ENCODE measurements at regions not wholly inside any gene's neighbourhood (a gene's known extent, or its start where the extent isn't known, plus 50 kb on each side); places are given as distances from the start of the nearest gene placed in this dataset.

DNA sequence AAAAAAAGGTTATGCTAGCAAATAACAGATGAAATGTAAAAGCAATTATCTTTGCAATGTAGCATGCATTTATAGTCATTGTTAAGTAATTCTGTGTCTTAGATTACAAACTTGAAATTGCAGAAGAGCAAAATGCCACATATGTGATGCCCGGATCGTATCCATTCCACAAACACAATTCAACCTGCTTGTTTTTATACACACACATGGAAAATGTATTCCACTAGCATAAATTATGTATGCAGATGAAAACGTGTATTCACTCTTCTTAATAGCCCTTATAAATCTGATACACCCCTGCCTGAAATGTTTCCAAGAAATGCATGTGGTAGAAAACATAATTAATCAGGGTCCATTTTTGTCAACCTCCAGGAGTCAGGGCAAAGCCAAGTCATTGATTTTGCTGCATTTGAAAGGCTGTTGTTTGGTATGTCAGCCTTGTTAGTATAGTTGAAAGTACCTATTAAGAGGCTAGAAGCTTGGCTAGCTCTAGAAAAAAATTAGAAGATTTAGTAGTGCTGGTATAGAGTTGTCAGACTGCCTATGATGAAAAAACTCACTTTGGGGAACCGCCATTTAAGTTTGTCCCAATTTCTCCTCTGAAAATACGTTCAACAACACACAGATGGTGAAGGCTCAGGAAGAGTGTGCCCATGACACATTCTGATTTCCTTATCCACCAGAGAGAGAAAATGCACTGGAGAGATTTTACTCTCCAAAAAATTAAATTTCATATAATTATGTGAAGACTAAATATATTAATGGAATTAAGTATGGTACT lies 69.2 kb upstream of the TMC3 start:
- H3K36me3 ChIP-seq (ENCODE audit: control insufficient read depth, insufficient read depth, low read length, severe bottlenecking), result no peaks in the 10 kb centered on the region
- no peak overlapping the region for H3K9ac ChIP-seq (ENCODE audit: low read length)
- H3K4me1 ChIP-seq (ENCODE audit: control insufficient read depth, insufficient read depth, low read length), result no peaks in the 10 kb centered on the region
- no peak overlapping the region for H3K4me3 ChIP-seq (ENCODE audit: low read length)
- H3K27me3 ChIP-seq (replicated peaks; ENCODE audit: control insufficient read depth, insufficient read depth, low read length), result peaks cover 3% of the 10 kb centered on the region
- H3K9me3 ChIP-seq (ENCODE audit: control insufficient read depth, low read length), result peaks cover 11% of the 10 kb centered on the region
- no peak for DNase-seq (ENCODE audit: low read depth)

DNA sequence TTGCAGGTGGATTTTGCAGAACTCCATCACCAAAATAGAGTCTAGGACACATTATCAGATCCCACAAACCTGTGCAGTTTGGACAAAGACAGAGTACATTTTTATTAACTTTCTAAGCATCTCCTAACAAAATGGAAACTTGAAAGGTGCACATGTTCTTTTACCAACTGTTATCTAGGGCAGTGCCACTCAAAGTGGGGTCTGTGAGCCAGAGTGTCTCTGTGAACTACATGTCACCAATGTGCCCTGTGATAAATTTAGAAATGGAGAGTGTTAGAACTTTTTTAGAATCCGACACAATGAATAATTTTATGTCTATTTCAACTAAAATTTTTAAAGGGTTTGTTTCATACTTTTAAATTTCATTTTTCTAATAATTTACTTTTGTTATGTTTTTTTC lies 68.4 kb upstream of the TMC3 start:
- no peaks in the 10 kb centered on the region for H3K4me1 ChIP-seq (ENCODE audit: control insufficient read depth, insufficient read depth, low read length)
- H3K36me3 ChIP-seq (ENCODE audit: control insufficient read depth, insufficient read depth, low read length, severe bottlenecking), result no peaks in the 10 kb centered on the region
- H3K4me3 ChIP-seq (ENCODE audit: low read length), result no peak overlapping the region
- peaks cover 11% of the 10 kb centered on the region for H3K9me3 ChIP-seq (ENCODE audit: control insufficient read depth, low read length)
- DNase-seq (ENCODE audit: low read depth), result no peak
- H3K9ac ChIP-seq (ENCODE audit: low read length), result no peak overlapping the region
- peaks cover 3% of the 10 kb centered on the region for H3K27me3 ChIP-seq (replicated peaks; ENCODE audit: control insufficient read depth, insufficient read depth, low read length)

DNA sequence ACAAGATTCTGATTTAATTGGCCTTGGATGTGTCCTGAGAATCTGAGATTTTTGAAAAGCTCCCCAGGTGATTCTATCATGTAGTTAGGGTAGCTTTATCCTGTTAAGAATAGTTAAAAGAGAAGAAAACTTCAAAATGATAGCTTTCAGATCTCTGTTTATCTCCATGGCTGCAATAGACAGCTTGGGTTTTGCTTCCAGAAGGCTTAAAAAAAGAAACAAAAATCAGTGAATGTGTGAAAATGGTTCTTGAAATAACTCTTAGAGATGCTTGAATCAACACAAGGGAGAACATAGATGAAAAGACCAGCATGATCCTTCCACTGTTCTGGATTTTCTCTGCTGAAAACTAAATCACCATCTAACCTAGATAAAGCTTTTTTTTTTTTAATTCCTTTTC lies 60.8 kb upstream of the TMC3 start:
- peaks cover 15% of the 10 kb centered on the region for H3K27me3 ChIP-seq (replicated peaks; ENCODE audit: control insufficient read depth, insufficient read depth, low read length)
- DNase-seq (ENCODE audit: low read depth), result no peak
- H3K9me3 ChIP-seq (ENCODE audit: control insufficient read depth, low read length), result peaks cover 1% of the 10 kb centered on the region
- no peaks in the 10 kb centered on the region for H3K4me1 ChIP-seq (ENCODE audit: control insufficient read depth, insufficient read depth, low read length)
- no peak overlapping the region for H3K4me3 ChIP-seq (ENCODE audit: low read length)
- no peak overlapping the region for H3K9ac ChIP-seq (ENCODE audit: low read length)
- H3K36me3 ChIP-seq (ENCODE audit: control insufficient read depth, insufficient read depth, low read length, severe bottlenecking), result no peaks in the 10 kb centered on the region

DNA sequence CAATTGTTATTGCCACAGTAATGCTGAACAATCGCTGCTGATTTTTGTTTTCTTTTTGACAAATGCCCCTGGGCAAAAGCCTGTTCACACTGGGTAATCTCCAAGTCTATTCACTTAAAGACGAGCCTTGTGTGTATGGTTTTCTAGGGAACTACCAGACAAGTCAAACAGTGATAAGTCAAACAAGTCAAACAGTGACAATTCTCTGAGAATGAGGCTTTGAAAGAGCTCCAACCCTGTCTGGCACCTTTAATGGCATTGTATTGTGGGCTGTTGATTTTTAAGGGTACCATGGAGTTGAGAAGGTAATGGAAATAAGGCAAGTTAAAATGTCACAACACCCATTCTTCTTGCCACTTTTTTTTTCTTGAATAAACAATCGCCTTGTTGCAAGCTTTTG lies 59.4 kb upstream of the TMC3 start:
- DNase-seq (ENCODE audit: low read depth), result no peak
- H3K27me3 ChIP-seq (replicated peaks; ENCODE audit: control insufficient read depth, insufficient read depth, low read length), result peaks cover 12% of the 10 kb centered on the region
- H3K9ac ChIP-seq (ENCODE audit: low read length), result no peak overlapping the region
- no peak overlapping the region for H3K4me3 ChIP-seq (ENCODE audit: low read length)
- no peaks in the 10 kb centered on the region for H3K36me3 ChIP-seq (ENCODE audit: control insufficient read depth, insufficient read depth, low read length, severe bottlenecking)
- H3K9me3 ChIP-seq (ENCODE audit: control insufficient read depth, low read length), result peaks cover 2% of the 10 kb centered on the region
- H3K4me1 ChIP-seq (ENCODE audit: control insufficient read depth, insufficient read depth, low read length), result no peaks in the 10 kb centered on the region

DNA sequence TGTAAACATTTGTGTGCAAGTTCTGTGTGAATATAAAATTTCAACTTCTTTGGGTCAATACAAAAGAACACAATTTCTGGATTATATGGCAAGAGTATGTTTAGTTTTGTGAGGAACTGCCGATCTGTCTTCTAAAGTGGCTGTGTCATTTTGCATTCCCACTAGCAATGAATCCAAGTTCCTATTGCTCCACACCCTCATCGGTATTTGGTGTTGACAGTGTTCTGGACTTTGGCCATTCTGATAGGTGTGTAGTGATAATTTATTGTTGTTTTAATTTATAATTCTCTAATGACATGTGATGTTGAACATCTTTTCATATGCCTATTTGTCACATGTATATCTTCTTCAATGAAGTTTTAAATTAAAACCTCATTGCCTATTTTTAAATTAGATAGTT lies 58.2 kb upstream of the TMC3 start:
- Histone ChIP-seq H3K4me3 (ENCODE audit: low read length) (no peak overlapping the region), H3K4me1 (ENCODE audit: control insufficient read depth, insufficient read depth, low read length) (no peaks in the 10 kb centered on the region), H3K9me3 (ENCODE audit: control insufficient read depth, low read length) (peaks cover 2% of the 10 kb centered on the region), H3K36me3 (ENCODE audit: control insufficient read depth, insufficient read depth, low read length, severe bottlenecking) (no peaks in the 10 kb centered on the region), H3K27me3 (replicated peaks; ENCODE audit: control insufficient read depth, insufficient read depth, low read length) (peaks cover 12% of the 10 kb centered on the region), H3K9ac (ENCODE audit: low read length) (no peak overlapping the region)
- DNase-seq (ENCODE audit: low read depth), result no peak

DNA sequence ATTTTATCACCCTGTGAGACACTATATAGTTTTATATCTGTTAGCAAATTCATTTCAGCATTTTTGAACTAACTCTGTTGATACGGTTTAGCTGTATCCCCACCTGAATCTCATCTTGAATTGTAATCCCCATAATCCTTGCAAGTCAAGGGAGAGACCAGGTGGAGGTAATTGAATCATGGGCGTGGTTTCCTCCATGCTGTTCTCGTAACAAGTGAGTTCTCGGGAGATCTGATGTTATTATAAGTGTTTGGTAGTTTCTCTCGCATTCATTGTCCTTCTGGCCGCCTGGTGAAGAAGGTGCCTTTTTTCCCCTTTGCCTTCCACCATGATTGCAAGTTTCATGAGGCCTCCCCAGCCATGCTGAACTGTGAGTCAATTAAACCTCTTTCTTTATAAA lies 53.2 kb upstream of the TMC3 start:
- H3K4me3 ChIP-seq (ENCODE audit: low read length), result no peak overlapping the region
- H3K36me3 ChIP-seq (ENCODE audit: control insufficient read depth, insufficient read depth, low read length, severe bottlenecking), result no peaks in the 10 kb centered on the region
- H3K9ac ChIP-seq (ENCODE audit: low read length), result no peak overlapping the region
- no peak for DNase-seq (ENCODE audit: low read depth)
- peaks cover 2% of the 10 kb centered on the region for H3K9me3 ChIP-seq (ENCODE audit: control insufficient read depth, low read length)
- peaks cover 4% of the 10 kb centered on the region for H3K27me3 ChIP-seq (replicated peaks; ENCODE audit: control insufficient read depth, insufficient read depth, low read length)
- no peaks in the 10 kb centered on the region for H3K4me1 ChIP-seq (ENCODE audit: control insufficient read depth, insufficient read depth, low read length)

DNA sequence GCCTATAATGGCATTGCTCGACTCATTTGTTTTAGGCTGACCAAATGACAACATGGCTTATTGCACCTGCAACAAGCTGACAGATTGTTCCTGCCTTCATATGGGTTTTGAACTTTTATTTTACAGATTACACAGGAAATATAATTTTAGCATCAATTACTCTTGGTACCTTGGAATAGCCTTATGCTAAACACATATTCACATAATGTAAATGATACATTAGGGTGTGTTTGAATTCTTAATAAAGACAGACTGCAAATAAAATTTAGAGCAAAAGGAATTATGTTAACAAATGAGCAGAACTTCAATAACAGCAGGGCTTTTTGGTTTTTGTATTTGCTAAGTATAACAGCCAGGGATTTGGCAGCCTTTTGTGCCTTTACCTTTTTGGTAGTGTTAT lies 51.9 kb upstream of the TMC3 start:
- no peak overlapping the region for H3K4me3 ChIP-seq (ENCODE audit: low read length)
- no peak for DNase-seq (ENCODE audit: low read depth)
- H3K9ac ChIP-seq (ENCODE audit: low read length), result no peak overlapping the region
- H3K27me3 ChIP-seq (replicated peaks; ENCODE audit: control insufficient read depth, insufficient read depth, low read length), result no peaks in the 10 kb centered on the region
- no peaks in the 10 kb centered on the region for H3K36me3 ChIP-seq (ENCODE audit: control insufficient read depth, insufficient read depth, low read length, severe bottlenecking)
- peaks cover 2% of the 10 kb centered on the region for H3K9me3 ChIP-seq (ENCODE audit: control insufficient read depth, low read length)
- H3K4me1 ChIP-seq (ENCODE audit: control insufficient read depth, insufficient read depth, low read length), result no peaks in the 10 kb centered on the region

All from adipocyte (in vitro differentiated cells).